Testis (tissue), 2 donors: ENCODE measurements at regions not wholly inside any gene's neighbourhood (a gene's known extent, or its start where the extent isn't known, plus 50 kb on each side); places are given as distances from the start of the nearest gene placed in this dataset.

Experiments
- DNase-seq: peaks from one replicate; pipeline ENCODE4 v3.0.0-alpha.2; 2019
- H3K27ac ChIP-seq, 2 donors: fragments of 200-600 bp; sonication (generic); one replicate each; pipeline ENCODE4 v1.5.1; 2019
- H3K27me3 ChIP-seq: fragments of 200-600 bp; sonication (generic); one replicate; pipeline ENCODE4 v1.5.1; 2019
- H3K36me3 ChIP-seq: fragments of 200-600 bp; sonication (generic); one replicate; pipeline ENCODE4 v1.5.1; 2017; ENCODE audit warnings: low read depth; ENCODE audit errors: missing control alignments
- H3K4me1 ChIP-seq: fragments of 200-600 bp; sonication (generic); one replicate; pipeline ENCODE4 v1.5.1; 2019
- H3K4me3 ChIP-seq, 2 donors: fragments of 200-600 bp; sonication (generic); one replicate each; pipeline ENCODE4 v1.5.1; 2017 to 2019
- H3K9me3 ChIP-seq: fragments of 200-600 bp; sonication (generic); one replicate; pipeline ENCODE4 v1.5.1; 2017
- POLR2A ChIP-seq: fragments of 450-650 bp; IDR thresholded peaks from one replicate; pipeline ENCODE4 v1.6.1; 2017; ENCODE audit warnings: antibody characterized with exemption, mild to moderate bottlenecking, moderate library complexity
- WGBS, 2 donors: methylation state at CpG; one replicate each; pipeline ENCODE4 v1.1.5; 2018; 5-methylcytosine and 5-hydroxymethylcytosine counted together
- intact Hi-C: fragments of 100-400 bp; cut with DNase I; formaldehyde crosslinking; loops from one replicate; pipeline ENCODE4 v1.15.1; 2023; ENCODE audit warnings: low total_unique reads
- TF ChIP-seq, protein P1 (sequence below), 3 experiments: fragments of 450-650 bp in 2 of 3; fragments of 200-600 bp in 1 of 3; sonication (generic) in 1 of 3; IDR thresholded peaks; one replicate each; pipeline ENCODE4 v1.5.1; 2016 to 2019; ENCODE audit warnings: antibody characterized with exemption in 3 of 3, mild to moderate bottlenecking in 2 of 3, moderate library complexity in 1 of 3

DNA sequence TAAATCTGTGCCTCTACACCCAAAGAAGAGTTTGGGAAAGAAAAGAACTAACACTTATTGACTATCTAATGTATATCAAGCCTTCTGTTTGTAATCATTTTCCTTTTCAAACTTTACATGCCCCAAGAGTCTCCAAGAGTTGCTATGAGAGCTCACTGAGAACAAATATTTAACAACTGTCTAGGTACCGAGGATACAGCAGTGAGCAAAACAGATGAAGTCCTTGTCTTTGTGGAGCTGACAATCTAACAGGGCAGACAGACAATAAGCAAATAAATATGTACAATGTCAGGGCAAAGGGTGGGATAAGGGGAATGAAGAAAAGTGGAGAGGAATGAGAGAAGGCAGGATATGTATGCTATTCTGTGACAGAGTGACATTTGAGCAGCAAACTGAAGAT, 64.8 kb upstream of the KSR1 start:
- WGBS, 2 donors, result 89% methylated on average over 1 of the region's 1 CpG
- Histone ChIP-seq H3K4me3 (no peak overlapping the region), H3K27ac (no peak overlapping the region), H3K36me3 (no peaks in the 10 kb centered on the region), H3K27me3 (no peaks in the 10 kb centered on the region), H3K9me3 (no peaks in the 10 kb centered on the region), H3K4me1 (no peaks in the 10 kb centered on the region)
- no peak for DNase-seq
- TF ChIP-seq, protein P1, sequence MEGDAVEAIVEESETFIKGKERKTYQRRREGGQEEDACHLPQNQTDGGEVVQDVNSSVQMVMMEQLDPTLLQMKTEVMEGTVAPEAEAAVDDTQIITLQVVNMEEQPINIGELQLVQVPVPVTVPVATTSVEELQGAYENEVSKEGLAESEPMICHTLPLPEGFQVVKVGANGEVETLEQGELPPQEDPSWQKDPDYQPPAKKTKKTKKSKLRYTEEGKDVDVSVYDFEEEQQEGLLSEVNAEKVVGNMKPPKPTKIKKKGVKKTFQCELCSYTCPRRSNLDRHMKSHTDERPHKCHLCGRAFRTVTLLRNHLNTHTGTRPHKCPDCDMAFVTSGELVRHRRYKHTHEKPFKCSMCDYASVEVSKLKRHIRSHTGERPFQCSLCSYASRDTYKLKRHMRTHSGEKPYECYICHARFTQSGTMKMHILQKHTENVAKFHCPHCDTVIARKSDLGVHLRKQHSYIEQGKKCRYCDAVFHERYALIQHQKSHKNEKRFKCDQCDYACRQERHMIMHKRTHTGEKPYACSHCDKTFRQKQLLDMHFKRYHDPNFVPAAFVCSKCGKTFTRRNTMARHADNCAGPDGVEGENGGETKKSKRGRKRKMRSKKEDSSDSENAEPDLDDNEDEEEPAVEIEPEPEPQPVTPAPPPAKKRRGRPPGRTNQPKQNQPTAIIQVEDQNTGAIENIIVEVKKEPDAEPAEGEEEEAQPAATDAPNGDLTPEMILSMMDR (IDR thresholded peaks at IDR 0.05), result no peak
- no peak for TF ChIP-seq POLR2A
- intact Hi-C loops, result no loop called here

DNA sequence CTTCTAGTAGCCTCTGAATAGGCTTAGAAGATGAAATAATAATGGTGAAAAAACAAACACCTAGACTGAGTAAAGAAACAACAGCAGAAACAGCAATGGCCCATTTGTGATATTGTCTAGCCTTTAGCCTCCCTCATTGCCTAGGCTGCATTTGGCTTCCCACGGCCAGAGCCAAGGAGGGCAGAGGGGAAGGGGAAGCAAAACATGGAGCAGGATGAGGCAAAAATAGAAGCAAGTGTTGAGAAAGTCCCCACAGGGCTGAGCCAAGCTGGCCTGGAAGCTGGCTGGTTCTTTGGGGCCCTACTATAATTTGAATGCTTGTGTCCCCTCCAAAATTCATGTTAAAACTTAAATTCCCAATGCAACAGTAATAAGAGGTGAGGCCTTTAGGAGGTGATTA, 60.2 kb upstream of the KSR1 start:
- no peak for DNase-seq
- Histone ChIP-seq H3K27me3 (no peaks in the 10 kb centered on the region), H3K4me1 (no peaks in the 10 kb centered on the region), H3K9me3 (no peaks in the 10 kb centered on the region), H3K4me3 (no peak overlapping the region), H3K36me3 (no peaks in the 10 kb centered on the region), H3K27ac (no peak overlapping the region)
- TF ChIP-seq, protein P1 (IDR thresholded peaks at IDR 0.05), result no peak
- TF ChIP-seq POLR2A, result no peak
- 75 to 76% methylated on average over 1 of the region's 1 CpG for WGBS, 2 donors
- intact Hi-C loops, result no loop called here

DNA sequence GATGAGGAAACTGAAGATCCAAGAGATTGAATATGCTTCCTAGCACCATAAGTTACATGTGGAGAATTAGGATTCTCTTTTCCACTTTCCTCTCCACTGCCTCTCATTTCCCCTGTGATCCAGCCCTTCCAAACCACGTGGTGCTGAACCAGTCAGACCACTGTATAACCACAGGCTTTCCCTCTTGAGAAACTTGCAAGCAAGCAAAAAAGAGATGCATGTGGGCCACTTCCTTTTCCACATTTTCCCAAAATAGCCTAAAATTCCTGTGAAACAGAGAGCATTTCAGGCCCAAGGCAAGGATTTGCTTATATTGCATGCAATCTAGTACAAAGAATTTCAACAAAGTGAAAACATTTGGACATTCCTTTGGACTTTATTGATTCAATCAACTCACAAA, 59.3 kb upstream of the KSR1 start:
- H3K4me1 ChIP-seq, result no peaks in the 10 kb centered on the region
- intact Hi-C loops, result no loop called here
- WGBS, 2 donors, result 29 to 45% methylated on average over 1 of the region's 1 CpG
- no peaks in the 10 kb centered on the region for H3K36me3 ChIP-seq
- no peak for DNase-seq
- no peaks in the 10 kb centered on the region for H3K27me3 ChIP-seq
- no peak overlapping the region for H3K27ac ChIP-seq
- H3K9me3 ChIP-seq, result no peaks in the 10 kb centered on the region
- H3K4me3 ChIP-seq, result no peak overlapping the region
- TF ChIP-seq, protein P1 (IDR thresholded peaks at IDR 0.05), result no peak
- TF ChIP-seq POLR2A, result no peak

DNA sequence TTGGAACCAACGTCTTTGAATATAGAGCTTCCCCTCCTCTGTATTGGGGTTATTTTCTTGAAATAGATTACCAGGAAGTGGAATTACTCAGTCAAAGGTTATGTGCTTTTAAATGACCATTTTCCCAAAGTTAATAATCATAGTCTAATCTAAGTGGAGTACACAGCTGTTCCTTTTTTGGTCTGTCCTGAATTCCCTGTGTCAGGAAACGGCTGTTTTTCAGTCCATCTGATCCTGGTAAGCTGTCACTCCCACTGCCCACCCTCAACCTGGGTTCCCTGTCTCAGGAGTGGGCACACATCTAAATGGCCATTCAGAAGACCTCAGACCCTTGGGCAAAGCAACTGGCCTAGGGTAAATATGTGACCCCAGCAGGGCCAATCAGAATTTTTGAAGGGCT, 57.6 kb upstream of the KSR1 start:
- 66 to 79% methylated on average over 2 of the region's 2 CpGs for WGBS, 2 donors
- intact Hi-C loops, result no loop called here

DNA sequence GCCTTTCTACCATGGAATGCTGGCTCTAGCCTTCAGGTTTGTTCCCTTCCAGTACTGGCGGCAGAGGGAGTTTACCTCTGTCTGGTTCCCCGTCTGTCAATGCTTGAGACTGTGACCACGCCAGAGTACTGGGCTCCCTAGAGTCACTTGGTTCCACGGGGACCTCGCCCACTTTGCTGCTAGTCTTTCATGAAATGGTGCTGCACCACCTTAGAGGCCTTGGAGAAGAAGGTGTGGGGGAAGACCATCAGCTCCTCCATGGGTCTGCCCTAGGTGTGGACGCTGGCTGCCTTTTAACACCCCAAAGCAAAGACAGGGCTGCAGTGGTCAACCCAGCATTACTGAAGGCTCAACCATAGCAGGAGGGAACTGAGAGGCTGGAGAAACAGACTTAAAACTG, 55.3 kb upstream of the KSR1 start:
- no peak for DNase-seq
- H3K9me3 ChIP-seq, result no peaks in the 10 kb centered on the region
- intact Hi-C loops, result no loop called here
- H3K27me3 ChIP-seq, result no peaks in the 10 kb centered on the region
- no peak overlapping the region for H3K4me3 ChIP-seq
- H3K4me1 ChIP-seq, result no peaks in the 10 kb centered on the region
- H3K36me3 ChIP-seq, result no peaks in the 10 kb centered on the region
- 92 to 100% methylated on average over 6 of the region's 6 CpGs for WGBS, 2 donors
- no peak overlapping the region for H3K27ac ChIP-seq
- TF ChIP-seq, protein P1 (IDR thresholded peaks at IDR 0.05), result no peak
- TF ChIP-seq POLR2A, result no peak

More for the DNA sequence above, 57.6 kb upstream of the KSR1 start:
- Histone ChIP-seq H3K9me3 (no peaks in the 10 kb centered on the region), H3K36me3 (no peaks in the 10 kb centered on the region), H3K27me3 (no peaks in the 10 kb centered on the region), H3K4me3 (no peak overlapping the region), H3K4me1 (no peaks in the 10 kb centered on the region), H3K27ac (no peak overlapping the region)
- TF ChIP-seq POLR2A, result no peak
- TF ChIP-seq, protein P1 (IDR thresholded peaks at IDR 0.05), result no peak
- no peak for DNase-seq
